Stimulated activated CD8-positive, alpha-beta memory T cell treated with anti-CD3 and anti-CD28 coated beads, Interleukin-7, amount 100 ng/mL, for 4 hours (primary cell): ENCODE measurements at regions not wholly inside any gene's neighbourhood (a gene's known extent, or its start where the extent isn't known, plus 50 kb on each side); places are given as distances from the start of the nearest gene placed in this dataset.
"Not testable (repeated sequence)": the region's sequence is repeated elsewhere in the genome, so short reads cannot be mapped to it uniquely, and the experiment has no call there.

Experiments
- DNase-seq, 2 donors: peaks; one replicate each; pipeline ENCODE4 v3.0.0-alpha.2; 2020; ENCODE audit warnings: low read depth in 2 of 2

GRCh38 chr5:126271141-126271540, 152.1 kb upstream of the GRAMD2B start:
- DNase-seq, result no peak

- DNase-seq, result no peak
Observed at GRCh38 chr5:126274076-126274762, 149.0 kb upstream of the GRAMD2B start.

GRCh38 chr5:126274763-126275125, 148.5 kb upstream of the GRAMD2B start:
- DNase-seq, result no peak

- no peak for DNase-seq
Observed at GRCh38 chr5:126277762-126278161, 145.4 kb upstream of the GRAMD2B start.

GRCh38 chr5:126280343-126280742, 142.9 kb upstream of the GRAMD2B start:
- no peak for DNase-seq

- DNase-seq, result no peak
Observed at GRCh38 chr5:126280846-126281245, 142.4 kb upstream of the GRAMD2B start.

- DNase-seq, result no peak
Observed at GRCh38 chr5:126284977-126285696, 138.1 kb upstream of the GRAMD2B start.

GRCh38 chr5:126296121-126296520, 127.1 kb upstream of the GRAMD2B start:
- DNase-seq, result not testable (repeated sequence)

- DNase-seq, result no peak
Observed at GRCh38 chr5:126300293-126300692, 122.9 kb upstream of the GRAMD2B start.

- no peak for DNase-seq
Observed at GRCh38 chr5:126301056-126301455, 122.2 kb upstream of the GRAMD2B start.

- no peak for DNase-seq
Observed at GRCh38 chr5:126309860-126310259, 113.3 kb upstream of the GRAMD2B start.

GRCh38 chr5:126311766-126312165, 111.4 kb upstream of the GRAMD2B start:
- DNase-seq, result no peak

- DNase-seq, result no peak
Observed at GRCh38 chr5:126315341-126315740, 107.9 kb upstream of the GRAMD2B start.

- no peak for DNase-seq
Observed at GRCh38 chr5:126332326-126332725, 90.9 kb upstream of the GRAMD2B start.

GRCh38 chr5:126334760-126335159, 88.4 kb upstream of the GRAMD2B start:
- DNase-seq, result no peak

- DNase-seq, result no peak
Observed at GRCh38 chr5:126335886-126336285, 87.3 kb upstream of the GRAMD2B start.

GRCh38 chr5:126338635-126339034, 84.6 kb upstream of the GRAMD2B start:
- no peak for DNase-seq

- DNase-seq, result peak in 1 of 2 donors; percentile 14
Observed at GRCh38 chr5:126339215-126339805, 83.9 kb upstream of the GRAMD2B start.

- no peak for DNase-seq
Observed at GRCh38 chr5:126341906-126342630, 81.1 kb upstream of the GRAMD2B start.

- no peak for DNase-seq
Observed at GRCh38 chr5:126348855-126349635, 74.2 kb upstream of the GRAMD2B start.

- DNase-seq, result no peak
Observed at GRCh38 chr5:126351153-126351552, 72.1 kb upstream of the GRAMD2B start.
